Hepatic stellate cell (primary cell): ENCODE measurements at regions not wholly inside any gene's neighbourhood (a gene's known extent, or its start where the extent isn't known, plus 50 kb on each side); places are given as distances from the start of the nearest gene placed in this dataset.
"Not testable (repeated sequence)": the region's sequence is repeated elsewhere in the genome, so short reads cannot be mapped to it uniquely, and the experiment has no call there.

ENCODE experiments used
- DNase-seq: peaks from one replicate; pipeline ENCODE4 v3.0.0; 2011; ENCODE audit warnings: low spot score

DNA sequence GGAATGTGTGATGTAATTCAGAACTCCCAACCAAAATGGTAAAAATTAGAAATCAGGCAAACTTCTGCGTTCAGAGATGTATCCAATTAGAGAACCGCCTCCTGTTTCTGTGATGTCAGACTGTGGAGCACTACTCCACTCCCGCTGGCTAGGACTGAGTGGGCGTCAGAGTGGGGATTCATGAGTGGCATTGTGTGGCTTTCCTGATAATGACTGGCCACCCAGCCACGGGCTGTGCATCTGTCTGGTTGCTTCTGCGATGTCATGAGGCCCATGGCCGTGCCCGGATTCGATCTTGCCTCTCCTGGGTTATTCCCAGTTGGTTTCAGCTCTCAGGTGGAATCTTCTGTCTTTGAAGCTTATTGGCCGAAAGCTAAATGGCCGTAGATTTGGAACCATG lies 87.1 kb upstream of the KCNA1 start:
- no peak for DNase-seq

DNA sequence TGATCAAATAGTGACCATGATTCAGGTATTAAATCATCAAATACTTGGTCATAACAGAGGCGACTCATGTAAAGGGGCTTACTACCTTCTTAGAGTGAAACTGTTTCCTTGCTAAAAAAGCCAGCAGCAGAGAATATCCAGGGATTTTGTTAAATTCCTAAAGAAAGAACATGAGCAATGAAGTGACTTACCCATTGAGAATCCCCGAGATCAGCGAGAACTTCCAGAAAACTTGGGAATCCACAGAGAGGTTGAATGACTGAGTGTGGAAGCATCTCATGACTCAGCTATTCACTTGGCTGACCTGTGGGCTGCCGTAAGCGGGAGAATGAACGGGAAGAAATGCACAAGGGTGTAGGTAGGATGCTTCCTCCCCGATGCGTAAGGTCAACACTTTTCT lies 85.3 kb upstream of the KCNA1 start:
- DNase-seq: peak; percentile 41

DNA sequence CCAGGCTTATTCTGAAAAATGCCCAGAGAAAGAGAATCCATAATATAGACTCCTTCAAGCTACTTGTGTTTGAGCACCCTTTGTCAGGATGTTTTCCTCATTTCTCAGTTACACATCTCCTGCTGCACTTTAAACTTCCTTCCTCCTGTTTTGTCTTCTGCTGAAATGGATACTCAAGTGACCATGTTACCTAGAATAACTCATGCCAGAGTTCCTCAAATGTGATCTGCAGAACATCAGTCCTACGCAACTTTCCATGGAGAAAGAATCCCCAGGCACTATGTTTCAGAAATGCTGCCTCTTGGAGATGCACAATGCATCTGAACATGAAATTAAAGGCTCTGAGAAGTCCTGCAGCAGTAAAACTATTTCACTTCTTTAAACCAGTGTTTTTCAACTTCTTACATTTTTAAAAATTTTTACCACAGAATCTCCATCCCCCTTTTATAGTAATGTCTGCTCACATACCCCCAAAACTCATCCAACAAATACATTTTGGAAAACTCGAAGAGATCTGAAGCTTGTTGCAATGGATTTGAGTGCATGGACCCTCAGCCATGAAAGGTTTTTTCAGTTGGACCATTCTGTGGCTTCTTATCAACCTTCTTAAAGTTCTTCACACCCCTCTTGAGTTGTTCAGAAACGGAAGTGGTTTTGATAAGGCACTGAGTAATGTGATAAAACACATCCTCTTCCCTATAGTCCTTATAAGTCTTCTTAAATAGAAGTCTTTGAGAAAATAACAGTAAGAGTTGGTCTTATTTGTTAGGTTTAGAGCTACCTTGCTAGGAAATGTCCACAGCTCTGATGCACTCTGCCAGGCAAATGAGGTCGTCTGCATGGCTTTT lies 84.5 kb upstream of the KCNA1 start:
- DNase-seq: no peak

DNA sequence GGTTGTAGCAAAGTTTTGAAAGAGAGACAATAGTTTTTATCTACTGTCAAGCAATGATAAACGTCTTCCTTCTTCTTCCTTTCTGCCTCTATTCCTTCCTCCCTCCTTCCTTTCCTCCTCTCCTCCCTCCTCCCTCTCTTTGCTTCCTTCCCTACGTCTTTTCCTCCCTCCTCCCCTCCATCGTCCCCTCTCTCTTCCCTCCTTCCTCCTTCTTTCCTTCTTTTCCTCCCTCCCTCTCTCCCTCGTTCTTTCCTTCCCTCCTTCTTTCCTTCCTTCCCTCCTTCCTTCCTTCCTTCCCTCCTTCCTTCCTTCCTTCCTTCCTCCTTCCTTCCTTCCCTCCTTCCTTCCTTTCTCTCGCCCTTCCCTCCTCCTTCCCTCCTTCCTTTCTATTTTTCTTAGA lies 82.8 kb upstream of the KCNA1 start:
- DNase-seq: no peak

DNA sequence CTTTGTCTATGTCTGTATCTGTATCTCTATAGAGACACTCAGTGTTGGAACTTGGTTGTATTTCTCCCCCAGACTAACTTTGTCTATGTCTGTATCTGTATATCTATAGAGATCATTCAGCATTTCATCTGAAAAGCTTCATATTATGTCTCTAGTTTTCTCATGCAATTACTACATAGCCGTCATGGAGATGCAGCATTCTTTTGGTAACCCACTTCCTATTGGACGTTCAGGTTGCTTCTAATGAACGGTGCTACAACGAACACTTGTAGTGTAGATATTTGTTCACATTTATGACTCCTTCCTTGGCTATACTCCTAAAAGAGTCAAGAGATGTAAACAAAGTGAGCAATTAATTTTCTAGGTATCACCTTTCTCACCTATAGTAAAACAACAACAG lies 81.5 kb upstream of the KCNA1 start:
- no peak for DNase-seq

DNA sequence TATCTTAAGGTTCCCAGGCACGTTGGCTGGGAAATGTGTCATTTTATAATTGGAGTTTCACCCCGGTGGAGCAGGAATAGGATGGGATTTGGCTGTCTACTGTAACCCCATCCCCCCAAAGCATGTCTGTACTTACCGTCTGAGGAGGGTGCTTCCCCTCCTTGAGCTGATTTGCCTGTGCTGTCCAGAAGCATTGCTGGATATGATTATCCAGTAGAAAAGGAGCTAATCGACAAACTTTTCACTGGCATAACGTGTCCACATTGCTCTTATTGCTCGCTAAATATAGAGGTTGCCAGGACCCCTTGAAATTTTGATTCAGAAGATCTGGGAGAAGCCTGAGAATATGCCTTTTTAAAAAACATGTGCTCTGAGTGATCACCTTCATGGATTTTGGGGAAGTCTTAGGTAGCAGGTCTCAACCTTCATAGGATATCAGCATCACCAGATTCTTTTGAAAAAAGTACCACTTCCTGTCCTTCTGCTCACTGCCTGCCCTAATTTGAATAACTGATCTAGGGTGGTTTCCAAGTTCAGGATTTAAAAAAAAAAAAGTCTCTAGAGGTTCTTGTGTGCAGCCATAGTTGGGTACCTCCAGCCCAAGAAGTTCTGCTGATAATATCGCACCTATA lies 80.4 kb upstream of the KCNA1 start:
- DNase-seq: no peak

DNA sequence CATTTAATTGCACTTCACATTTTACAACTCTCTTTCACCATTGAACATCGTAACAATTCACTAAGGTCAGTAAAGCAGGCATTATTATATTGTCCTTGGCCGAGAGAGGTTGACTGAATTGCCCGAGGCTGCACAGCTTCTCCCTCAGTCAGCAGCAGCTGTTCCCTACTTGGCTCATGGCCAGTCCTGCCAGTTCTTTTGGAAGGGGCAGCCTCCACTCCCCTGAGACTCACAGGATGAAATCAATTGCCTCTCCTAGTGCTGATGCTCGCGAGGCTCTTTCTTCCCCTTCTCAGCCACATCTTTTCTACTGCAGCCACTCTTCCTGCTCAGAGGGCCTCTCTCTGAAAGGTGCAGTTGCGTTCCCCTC lies 79.9 kb upstream of the KCNA1 start:
- no peak for DNase-seq

DNA sequence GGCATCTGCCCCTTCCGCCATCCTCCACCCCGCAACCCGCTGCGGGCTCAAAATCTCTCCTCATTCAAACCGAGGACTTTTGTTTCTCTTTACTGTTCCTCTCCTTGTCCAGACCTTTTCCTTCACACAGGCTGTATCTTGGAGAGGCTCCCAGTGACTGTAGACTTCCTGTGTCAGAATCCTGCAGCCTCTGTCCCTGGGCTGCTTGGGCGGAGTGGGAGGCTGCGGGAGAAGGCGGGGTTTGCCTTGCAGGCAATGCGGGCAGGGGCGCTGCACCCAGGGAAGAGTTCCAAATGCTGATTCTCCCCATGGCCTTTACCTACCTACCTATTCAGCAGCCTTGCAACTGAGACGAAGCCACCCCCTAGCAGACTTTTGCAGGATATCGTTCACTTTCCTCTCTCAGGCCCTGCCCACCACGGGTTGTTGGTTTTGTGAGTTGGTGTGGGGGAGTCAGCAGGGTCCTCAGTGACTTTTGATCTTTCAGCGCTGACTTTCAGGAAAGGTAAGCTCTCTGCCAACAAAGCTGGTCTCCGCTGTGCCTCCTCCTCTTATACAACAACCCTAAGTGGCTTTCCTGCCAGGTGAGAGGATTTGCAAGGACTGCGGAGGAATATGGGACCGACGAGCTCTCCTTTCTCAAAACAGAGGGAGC lies 79.0 kb upstream of the KCNA1 start:
- DNase-seq: no peak

DNA sequence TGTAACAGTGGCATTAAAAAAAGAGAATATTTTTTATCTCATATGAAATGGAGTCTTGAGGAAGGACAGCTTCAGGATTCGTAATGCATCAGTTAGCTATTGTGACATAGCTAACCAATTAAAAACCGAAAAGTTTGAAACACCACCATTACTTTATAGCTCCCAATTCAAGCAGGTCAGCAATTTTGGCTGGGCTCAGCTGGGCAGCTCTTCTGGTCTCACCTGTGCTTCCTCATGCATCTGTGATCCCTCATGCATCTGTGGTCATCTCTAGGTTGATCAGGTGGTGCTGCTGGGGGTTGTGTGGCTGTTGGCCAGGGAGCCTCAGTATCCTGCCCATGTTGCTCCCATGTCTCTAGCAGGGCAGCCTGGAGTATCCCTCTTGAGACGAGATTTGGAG lies 76.7 kb upstream of the KCNA1 start:
- DNase-seq: no peak

DNA sequence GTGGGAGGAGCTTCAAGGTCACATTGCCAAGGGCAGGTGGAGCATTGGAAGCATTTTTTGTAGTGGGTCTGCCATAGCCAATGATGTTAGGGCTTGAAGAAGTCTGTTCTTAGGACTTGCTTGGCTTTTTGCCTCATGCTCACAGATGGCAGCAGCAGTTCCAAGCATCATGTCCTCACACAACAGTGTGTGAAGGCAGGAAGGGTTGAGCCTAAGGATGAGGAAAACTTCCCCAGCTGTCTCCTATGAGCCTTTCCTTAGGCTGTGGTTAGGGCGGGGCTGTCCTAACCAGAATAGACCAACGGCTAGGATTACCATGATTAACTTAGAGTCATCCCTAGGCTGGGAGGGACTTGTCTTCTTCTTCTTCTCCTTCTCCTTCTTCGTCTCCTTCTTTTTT lies 76.2 kb upstream of the KCNA1 start:
- no peak for DNase-seq

DNA sequence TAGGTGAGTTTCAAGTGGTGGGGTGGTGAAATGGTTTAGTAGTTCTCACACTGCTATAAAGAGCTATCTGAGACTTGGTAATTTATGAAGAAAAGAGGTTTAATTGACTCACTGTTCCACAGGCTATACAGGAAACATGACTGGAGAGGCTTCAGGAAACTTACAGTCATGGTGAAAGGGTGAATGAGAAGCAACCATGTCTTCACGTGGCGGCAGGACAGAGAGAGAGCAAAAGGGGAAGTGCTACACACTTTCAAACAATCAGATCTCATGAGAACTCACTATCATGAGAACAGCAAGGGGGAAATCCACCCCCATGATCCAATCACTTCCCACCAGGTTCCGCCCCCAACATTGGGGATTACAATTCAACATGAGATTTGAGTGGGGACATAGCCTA lies 67.3 kb upstream of the KCNA1 start:
- DNase-seq: not testable (repeated sequence)

DNA sequence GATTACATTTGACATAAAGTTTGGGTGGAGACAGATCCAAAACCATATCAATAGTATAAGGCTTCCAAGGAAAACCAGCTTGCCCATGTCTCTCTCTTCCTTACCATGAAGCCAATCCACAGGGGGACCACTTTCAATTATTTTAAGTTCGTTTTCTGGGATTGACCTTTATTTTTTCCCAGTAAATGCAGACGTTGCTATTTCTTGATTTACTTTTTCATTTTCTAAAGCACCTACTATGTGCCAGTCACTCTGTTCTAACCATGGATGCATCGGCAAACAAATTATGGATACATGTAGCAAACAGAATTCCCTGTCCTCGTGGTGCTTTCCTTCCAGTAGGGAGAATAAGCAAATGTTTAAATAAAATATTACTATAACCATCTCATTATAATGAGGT lies 65.8 kb upstream of the KCNA1 start:
- no peak for DNase-seq

DNA sequence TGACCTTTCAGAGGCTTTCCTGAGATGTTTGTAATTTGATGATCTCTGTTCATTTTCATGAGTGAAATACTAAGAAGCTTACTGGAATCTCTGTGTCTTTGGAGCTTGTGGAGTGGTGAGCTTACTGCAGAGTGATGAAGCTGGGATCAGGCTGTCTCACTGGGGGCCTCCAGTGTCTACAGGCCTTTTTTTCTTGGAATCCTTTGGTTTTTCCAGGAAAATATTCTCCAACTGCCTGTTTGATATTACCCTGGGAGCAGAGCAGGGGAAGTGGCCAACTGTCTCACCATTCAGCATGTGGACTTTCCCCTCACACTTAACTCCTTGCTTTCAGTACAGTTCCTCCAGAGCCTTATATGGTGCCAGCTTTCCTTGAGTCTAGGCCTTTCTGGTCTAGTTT lies 62.0 kb upstream of the KCNA1 start:
- no peak for DNase-seq

DNA sequence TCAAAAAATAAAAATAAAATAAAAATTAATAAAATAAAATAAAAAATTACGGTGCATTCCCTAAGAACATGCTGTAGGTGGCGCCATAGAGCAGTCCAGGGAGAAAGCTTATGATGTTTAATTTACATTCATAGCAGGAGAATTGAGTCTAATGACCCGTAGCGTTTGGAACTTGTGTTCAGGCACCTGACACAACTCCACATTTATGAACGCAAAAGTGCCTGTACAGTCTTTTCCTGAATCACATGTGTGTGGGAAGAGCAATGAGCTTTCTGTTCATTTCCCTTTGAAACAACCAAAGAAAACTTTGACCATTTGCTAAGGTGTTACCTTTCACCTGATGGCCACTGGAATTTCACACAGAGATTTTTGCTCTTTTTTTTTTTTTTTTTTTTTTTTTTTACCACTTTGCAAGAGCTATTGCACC lies 60.6 kb upstream of the KCNA1 start:
- DNase-seq: peak; percentile 48

DNA sequence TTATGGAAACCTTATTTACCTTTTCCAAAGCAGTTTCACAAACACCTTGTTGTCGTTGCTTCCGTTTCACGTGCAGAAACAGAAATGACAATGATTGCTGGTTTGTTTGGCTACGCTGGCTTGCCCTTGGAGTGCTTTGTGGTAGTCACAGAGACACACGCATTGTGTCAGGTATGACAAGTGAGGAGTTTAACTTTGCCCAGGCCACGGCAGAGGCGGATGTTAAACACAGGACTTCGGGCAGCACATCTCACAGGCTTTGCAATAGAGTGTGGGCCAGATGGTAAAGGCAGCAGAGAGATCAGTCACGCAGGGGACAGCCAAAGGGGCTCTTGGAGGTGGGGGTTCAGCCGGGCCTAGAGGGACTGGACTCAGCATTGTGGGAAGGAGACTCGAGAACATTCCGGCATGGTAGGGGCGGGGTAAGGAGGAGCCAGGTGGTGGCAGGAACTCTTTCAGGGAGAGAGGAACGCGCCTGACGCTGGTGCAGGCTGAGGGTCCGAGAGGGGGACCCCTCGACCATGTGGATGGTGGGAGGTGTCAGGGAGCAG lies 59.8 kb upstream of the KCNA1 start:
- no peak for DNase-seq

DNA sequence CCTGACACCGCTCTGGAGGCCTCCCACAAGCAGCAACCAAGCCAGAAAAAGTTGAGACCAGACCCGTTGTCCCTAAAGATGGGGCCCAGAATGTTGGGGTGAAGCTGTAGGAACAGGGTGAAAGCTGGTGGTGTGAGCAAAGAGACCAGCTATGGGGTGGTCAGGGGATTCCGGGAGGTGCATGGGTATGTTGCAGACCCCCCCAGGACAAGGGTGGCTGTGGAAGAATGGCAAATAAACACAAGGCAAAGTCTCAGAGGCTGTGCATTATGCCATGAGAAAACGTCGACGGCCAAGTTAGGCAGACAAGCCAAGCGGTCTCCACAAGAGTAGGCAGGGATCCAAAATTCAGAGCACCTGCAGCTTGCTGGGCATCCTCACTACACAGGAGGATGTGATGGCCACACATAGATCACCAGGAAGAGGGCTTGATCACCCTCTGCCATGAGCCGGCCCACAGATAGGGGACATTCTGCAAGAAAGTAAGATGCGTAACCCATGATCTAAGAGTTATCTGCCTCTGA lies 58.8 kb upstream of the KCNA1 start:
- DNase-seq: no peak

DNA sequence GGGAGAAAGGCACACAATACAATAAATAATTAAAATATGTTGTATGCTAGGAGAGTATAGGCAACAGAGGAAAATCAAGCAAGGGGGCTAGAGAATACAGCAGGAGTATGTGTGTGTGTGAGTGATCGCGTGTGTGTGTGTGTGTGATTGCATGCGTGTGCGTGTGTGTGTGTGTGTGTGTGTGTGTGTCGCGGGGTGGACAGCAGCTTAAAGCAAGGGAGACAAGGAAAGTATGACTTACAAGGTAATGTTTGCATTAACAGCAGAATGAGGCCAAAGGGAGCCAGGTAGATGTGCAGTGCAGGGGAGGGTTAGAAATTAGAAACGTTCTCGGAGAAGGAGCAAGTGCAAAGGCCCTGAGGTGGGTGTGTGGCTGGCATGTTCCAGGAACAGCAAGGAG lies 57.4 kb upstream of the KCNA1 start:
- no peak for DNase-seq

DNA sequence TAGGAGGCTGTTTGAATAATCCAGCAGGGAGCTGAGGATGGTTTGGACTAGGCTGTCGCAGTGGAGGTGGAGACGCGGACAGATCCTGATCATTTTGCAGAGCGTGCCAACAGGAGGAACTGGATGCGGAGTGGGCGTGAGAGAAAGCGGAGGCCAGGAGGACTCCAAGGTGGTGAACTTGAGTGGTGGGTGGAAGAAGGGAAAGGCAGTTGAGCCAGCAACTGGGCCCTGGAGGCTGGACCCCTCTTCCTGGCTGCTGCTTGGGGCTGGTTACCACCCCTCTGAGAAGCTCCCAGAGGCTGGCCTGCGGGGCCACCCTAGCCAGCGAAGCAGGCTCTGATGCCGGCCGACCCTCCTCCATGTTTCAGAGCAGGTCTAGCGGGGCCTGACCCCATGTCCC lies 56.8 kb upstream of the KCNA1 start:
- DNase-seq: no peak

DNA sequence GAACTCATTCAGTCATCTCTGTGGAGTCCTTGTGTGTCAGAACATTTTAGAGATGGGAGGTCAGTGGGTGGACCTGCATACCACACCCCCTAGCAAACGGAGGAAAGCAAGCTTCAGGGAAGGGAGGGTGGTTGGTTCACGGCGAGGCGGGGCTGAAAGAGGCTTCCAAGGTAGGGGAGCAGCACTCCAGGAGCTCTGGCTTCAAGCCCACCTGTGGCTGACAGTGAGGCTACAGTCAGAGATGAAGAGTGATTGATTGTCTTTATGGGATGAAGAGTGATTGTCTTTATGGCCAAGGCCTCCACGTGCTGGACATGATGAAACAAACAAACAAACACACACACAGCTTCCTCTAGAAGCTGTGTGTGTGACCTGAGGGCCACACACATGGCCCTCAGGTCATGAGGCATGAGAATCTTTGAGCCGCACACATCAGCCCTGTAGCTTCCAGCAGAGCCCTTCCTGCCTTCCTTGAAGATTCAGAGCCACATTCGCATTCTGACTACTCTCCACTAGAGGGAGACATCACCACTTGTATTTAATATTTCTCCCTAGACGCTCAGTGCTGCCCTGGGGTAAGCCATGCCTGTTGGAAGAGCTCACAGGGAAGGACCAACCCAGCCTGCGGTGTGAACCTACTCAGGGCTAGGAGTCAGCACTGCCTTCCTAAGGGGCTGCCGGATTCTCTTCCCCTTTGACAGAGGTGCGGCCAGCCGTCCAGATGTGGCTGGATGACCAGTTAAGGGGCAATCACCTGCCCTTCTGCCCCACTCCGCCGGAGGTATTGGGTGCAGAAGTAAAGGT lies 54.4 kb upstream of the KCNA1 start:
- DNase-seq: peak; percentile 74

DNA sequence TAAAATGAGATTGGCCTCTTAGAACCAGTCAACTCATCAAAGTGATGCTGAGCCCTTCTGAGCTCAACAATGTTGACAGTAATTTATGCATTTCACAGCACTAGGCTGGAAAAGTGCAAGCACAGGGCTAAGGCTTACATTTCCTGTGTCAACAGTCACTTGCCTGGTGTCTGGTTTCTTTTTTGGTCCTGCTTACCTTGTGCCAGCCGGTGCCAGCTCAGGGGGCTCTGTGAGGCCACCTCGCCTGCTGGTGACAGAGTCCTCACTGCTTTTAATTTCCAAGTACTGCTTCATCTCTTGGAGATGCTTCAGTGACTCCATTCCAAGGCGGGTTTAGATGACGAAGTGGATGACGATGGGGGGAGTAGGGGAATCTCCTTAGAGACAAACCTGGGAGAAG lies 53.1 kb upstream of the KCNA1 start:
- no peak for DNase-seq

DNA sequence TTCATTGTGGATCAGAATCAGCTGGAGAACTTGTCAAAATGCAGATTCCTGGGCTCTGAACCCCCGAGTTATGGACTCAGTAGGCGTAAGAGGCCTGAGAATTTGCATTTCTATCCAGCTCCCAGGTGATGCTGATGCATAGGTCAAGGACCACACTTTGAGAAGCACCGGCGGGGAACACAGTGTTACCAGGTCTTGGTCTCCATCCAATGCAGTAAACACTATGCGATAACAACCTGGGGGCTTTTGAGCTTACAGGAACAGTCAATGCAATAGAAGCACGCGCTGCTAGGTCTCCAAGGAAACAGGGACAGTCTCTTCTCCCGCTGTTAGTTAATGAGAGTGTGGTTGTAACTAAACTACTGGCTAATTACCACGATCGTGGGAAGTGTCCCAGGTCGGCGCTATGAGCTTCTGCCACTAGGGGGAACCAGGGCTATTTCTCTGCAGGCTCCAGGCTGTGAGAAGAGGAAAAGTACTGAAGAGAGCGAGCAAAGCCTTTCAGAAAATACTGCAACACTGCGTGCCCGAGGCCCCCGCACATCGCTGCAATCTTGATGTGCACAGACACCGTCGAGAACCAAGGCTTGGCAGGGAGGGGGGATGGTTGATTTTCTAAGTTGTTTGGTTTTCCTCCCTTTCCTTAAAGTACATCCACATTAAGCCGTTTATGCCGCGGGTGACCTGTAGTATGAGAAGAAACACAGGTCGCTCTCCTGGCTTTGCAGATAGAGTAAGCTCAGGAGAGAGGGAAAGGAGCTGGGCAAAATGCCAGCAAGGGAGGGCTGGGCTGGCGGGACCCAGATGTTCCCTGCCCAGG lies 52.0 kb upstream of the KCNA1 start:
- DNase-seq: peak; percentile 78
